ENCODE measurements at regions not wholly inside any gene's neighbourhood (a gene's known extent, or its start where the extent isn't known, plus 50 kb on each side); places are given as distances from the start of the nearest gene placed in this dataset.

GRCh38 chr16:55047903-55048497 is 117.3 kb downstream of the IRX5 start:
- Mint-ChIP-seq H3K27ac (ENCODE audit: low read depth, unreplicated experiment) (no peak overlapping the region), H3K36me3 (ENCODE audit: insufficient read depth, unreplicated experiment) (no peaks in the 10 kb centered on the region), H3K9me3 (ENCODE audit: unreplicated experiment) (no peaks in the 10 kb centered on the region), H3K27me3 (ENCODE audit: insufficient read depth, unreplicated experiment) (no peaks in the 10 kb centered on the region), H3K4me1 (ENCODE audit: insufficient read depth, unreplicated experiment) (no peaks in the 10 kb centered on the region), H3K4me3 (ENCODE audit: unreplicated experiment) (no peak overlapping the region)
- no peak for TF ChIP-seq CTCF (IDR thresholded peaks at IDR 0.05; ENCODE audit: unreplicated experiment)
- ChIA-PET CTCF (interaction anchor here (0.6 kb wide), 1 partner anchor 109 kb away, joined by 3 read pairs; no protein-coding TSS in a partner anchor), POLR2A (no interaction called here)
- intact Hi-C loops (cut with micrococcal nuclease) = no loop called here
- DNase-seq (ENCODE audit: unreplicated experiment) = no peak
- BruUV-seq (replicated peaks) = no TSS peak

- Mint-ChIP-seq H3K27ac (ENCODE audit: low read depth, unreplicated experiment) (no peak overlapping the region), H3K36me3 (ENCODE audit: insufficient read depth, unreplicated experiment) (no peaks in the 10 kb centered on the region), H3K9me3 (ENCODE audit: unreplicated experiment) (no peaks in the 10 kb centered on the region), H3K4me3 (ENCODE audit: unreplicated experiment) (no peak overlapping the region), H3K4me1 (ENCODE audit: insufficient read depth, unreplicated experiment) (no peaks in the 10 kb centered on the region), H3K27me3 (ENCODE audit: insufficient read depth, unreplicated experiment) (no peaks in the 10 kb centered on the region)
- intact Hi-C loops (cut with micrococcal nuclease) = no loop called here
- ChIA-PET POLR2A (no interaction called here), CTCF (no interaction called here)
- no peak for DNase-seq (ENCODE audit: unreplicated experiment)
- BruUV-seq (replicated peaks) = no TSS peak
- TF ChIP-seq CTCF (IDR thresholded peaks at IDR 0.05; ENCODE audit: unreplicated experiment) = no peak
Measured at GRCh38 chr16:55048745-55049144, 118.1 kb downstream of the IRX5 start.

GRCh38 chr16:55051571-55052347 is 121.1 kb downstream of the IRX5 start:
- CTCF ChIA-PET = interaction anchor here (0.7 kb wide), 1 partner anchor 95 kb away, joined by 3 read pairs; no protein-coding TSS in a partner anchor
- no peak for TF ChIP-seq CTCF (IDR thresholded peaks at IDR 0.05; ENCODE audit: unreplicated experiment)
- POLR2A ChIA-PET = interaction anchor here (0.8 to 1.5 kb wide), 3 partner anchors 17 to 387 kb away, joined by 3 read pairs; no protein-coding TSS in a partner anchor
- Mint-ChIP-seq H3K4me3 (ENCODE audit: unreplicated experiment) (no peak overlapping the region), H3K36me3 (ENCODE audit: insufficient read depth, unreplicated experiment) (no peaks in the 10 kb centered on the region), H3K9me3 (ENCODE audit: unreplicated experiment) (no peaks in the 10 kb centered on the region), H3K4me1 (ENCODE audit: insufficient read depth, unreplicated experiment) (no peaks in the 10 kb centered on the region), H3K27me3 (ENCODE audit: insufficient read depth, unreplicated experiment) (no peaks in the 10 kb centered on the region), H3K27ac (ENCODE audit: low read depth, unreplicated experiment) (no peak overlapping the region)
- BruUV-seq (replicated peaks) = no TSS peak
- intact Hi-C loops (cut with micrococcal nuclease) = no loop called here
- no peak for DNase-seq (ENCODE audit: unreplicated experiment)

GRCh38 chr16:55052348-55052734 is 121.7 kb downstream of the IRX5 start:
- Mint-ChIP-seq H3K4me3 (ENCODE audit: unreplicated experiment) (no peak overlapping the region), H3K4me1 (ENCODE audit: insufficient read depth, unreplicated experiment) (no peaks in the 10 kb centered on the region), H3K27ac (ENCODE audit: low read depth, unreplicated experiment) (no peak overlapping the region), H3K36me3 (ENCODE audit: insufficient read depth, unreplicated experiment) (no peaks in the 10 kb centered on the region), H3K27me3 (ENCODE audit: insufficient read depth, unreplicated experiment) (no peaks in the 10 kb centered on the region), H3K9me3 (ENCODE audit: unreplicated experiment) (no peaks in the 10 kb centered on the region)
- ChIA-PET CTCF (interaction anchor here (0.7 kb wide), 1 partner anchor 95 kb away, joined by 3 read pairs; no protein-coding TSS in a partner anchor), POLR2A (no interaction called here)
- no peak for TF ChIP-seq CTCF (IDR thresholded peaks at IDR 0.05; ENCODE audit: unreplicated experiment)
- intact Hi-C loops (cut with micrococcal nuclease) = no loop called here
- DNase-seq (ENCODE audit: unreplicated experiment) = no peak
- BruUV-seq (replicated peaks) = no TSS peak
